Suprapubic skin (tissue), 4 donors: ENCODE measurements at regions not wholly inside any gene's neighbourhood (a gene's known extent, or its start where the extent isn't known, plus 50 kb on each side); places are given as distances from the start of the nearest gene placed in this dataset.

Source experiments
- DNase-seq, 2 donors: peaks; one replicate each; pipeline ENCODE4 v3.0.0-alpha.2; 2019; ENCODE audit warnings: low spot score in 2 of 2
- H3K27ac ChIP-seq: fragments of 200-600 bp; sonication (generic); one replicate; pipeline ENCODE4 v1.5.1; 2019
- H3K27me3 ChIP-seq: fragments of 200-600 bp; sonication (generic); one replicate; pipeline ENCODE4 v1.5.1; 2019
- H3K36me3 ChIP-seq: fragments of 200-600 bp; sonication (generic); one replicate; pipeline ENCODE4 v1.5.1; 2019
- H3K4me1 ChIP-seq: fragments of 200-600 bp; sonication (generic); one replicate; pipeline ENCODE4 v1.5.1; 2019
- H3K4me3 ChIP-seq: fragments of 200-600 bp; sonication (generic); one replicate; pipeline ENCODE4 v1.5.1; 2019; ENCODE audit warnings: mild to moderate bottlenecking
- H3K9me3 ChIP-seq: fragments of 200-600 bp; sonication (generic); one replicate; pipeline ENCODE4 v1.5.1; 2019
- CTCF ChIP-seq, 2 donors: fragments of 200-600 bp in 1 of 2; fragments of 450-650 bp in 1 of 2; sonication (generic) in 1 of 2; IDR thresholded peaks; one replicate each; pipeline ENCODE4 v1.5.1; 2016 to 2019; ENCODE audit warnings: antibody characterized with exemption in 2 of 2, mild to moderate bottlenecking in 1 of 2, moderate library complexity in 1 of 2
- EP300 ChIP-seq: sonication (generic); formaldehyde crosslinking; IDR thresholded peaks from one replicate; pipeline ENCODE4 v1.6.1; 2017; ENCODE audit warnings: antibody characterized with exemption
- POLR2A ChIP-seq, 2 donors: fragments of 450-650 bp; IDR thresholded peaks; one replicate each; pipeline ENCODE4 v1.6.1; 2017; ENCODE audit warnings: antibody characterized with exemption in 2 of 2, mild to moderate bottlenecking in 2 of 2, moderate library complexity in 2 of 2
- POLR2AphosphoS5 ChIP-seq, 3 donors: sonication (generic); formaldehyde crosslinking; IDR thresholded peaks; one replicate each; pipeline ENCODE4 v1.6.1; 2017; ENCODE audit warnings: antibody characterized with exemption in 3 of 3
- WGBS: methylation state at CpG from one replicate; pipeline ENCODE4 v1.1.5; 2018; 5-methylcytosine and 5-hydroxymethylcytosine counted together

- DNase-seq, result no peak
- Histone ChIP-seq H3K36me3 (no peaks in the 10 kb centered on the region), H3K27me3 (no peaks in the 10 kb centered on the region), H3K4me1 (peaks cover 19% of the 10 kb centered on the region), H3K4me3 (no peak overlapping the region), H3K9me3 (no peaks in the 10 kb centered on the region), H3K27ac (no peak overlapping the region)
- WGBS, result 79% methylated on average over 3 of the region's 3 CpGs
- TF ChIP-seq POLR2A (IDR thresholded peaks at IDR 0.05) (no peak), EP300 (no peak)
Observed at GRCh38 chr14:51445001-51445390, 204.9 kb downstream of the TMX1 start.

- Histone ChIP-seq H3K36me3 (no peaks in the 10 kb centered on the region), H3K27me3 (no peaks in the 10 kb centered on the region), H3K27ac (no peak overlapping the region), H3K4me3 (no peak overlapping the region), H3K4me1 (peaks cover 19% of the 10 kb centered on the region), H3K9me3 (no peaks in the 10 kb centered on the region)
- 83% methylated on average over 3 of the region's 3 CpGs for WGBS
- no peak for TF ChIP-seq EP300
- no peak for TF ChIP-seq POLR2AphosphoS5 (IDR thresholded peaks at IDR 0.05)
- no peak for TF ChIP-seq CTCF (IDR thresholded peaks at IDR 0.05)
- TF ChIP-seq POLR2A (IDR thresholded peaks at IDR 0.05), result no peak
- no peak for DNase-seq
Observed at GRCh38 chr14:51446771-51447170, 204.9 kb upstream of the FRMD6 start.

- WGBS, result 100% methylated on average over 4 of the region's 4 CpGs
- Histone ChIP-seq H3K36me3 (no peaks in the 10 kb centered on the region), H3K9me3 (no peaks in the 10 kb centered on the region), H3K4me3 (no peak overlapping the region), H3K27ac (no peak overlapping the region), H3K27me3 (no peaks in the 10 kb centered on the region), H3K4me1 (peaks cover 19% of the 10 kb centered on the region)
- no peak for DNase-seq
- TF ChIP-seq EP300, result no peak
- TF ChIP-seq CTCF (IDR thresholded peaks at IDR 0.05), result no peak
- TF ChIP-seq POLR2AphosphoS5 (IDR thresholded peaks at IDR 0.05), result no peak
- no peak for TF ChIP-seq POLR2A (IDR thresholded peaks at IDR 0.05)
Observed at GRCh38 chr14:51447411-51447810, 204.3 kb upstream of the FRMD6 start.

- H3K4me1 ChIP-seq, result peaks cover 18% of the 10 kb centered on the region
- no peaks in the 10 kb centered on the region for H3K9me3 ChIP-seq
- TF ChIP-seq POLR2AphosphoS5 (IDR thresholded peaks at IDR 0.05), result no peak
- no peak for TF ChIP-seq EP300
- WGBS, result 57% methylated on average over 2 of the region's 2 CpGs
- no peaks in the 10 kb centered on the region for H3K36me3 ChIP-seq
- no peaks in the 10 kb centered on the region for H3K27me3 ChIP-seq
- H3K4me3 ChIP-seq, result no peak overlapping the region
- H3K27ac ChIP-seq, result no peak overlapping the region
- DNase-seq, result no peak
Observed at GRCh38 chr14:51448831-51449670, 202.7 kb upstream of the FRMD6 start.

- no peak for DNase-seq
- Histone ChIP-seq H3K9me3 (no peaks in the 10 kb centered on the region), H3K4me1 (peaks cover 23% of the 10 kb centered on the region), H3K27ac (no peak overlapping the region), H3K36me3 (no peaks in the 10 kb centered on the region), H3K27me3 (no peaks in the 10 kb centered on the region), H3K4me3 (no peak overlapping the region)
- WGBS, result 82% methylated on average over 1 of the region's 1 CpG
- no peak for TF ChIP-seq POLR2A (IDR thresholded peaks at IDR 0.05)
- no peak for TF ChIP-seq POLR2AphosphoS5 (IDR thresholded peaks at IDR 0.05)
- TF ChIP-seq EP300, result no peak
- no peak for TF ChIP-seq CTCF (IDR thresholded peaks at IDR 0.05)
Observed at GRCh38 chr14:51449681-51450080, 202.0 kb upstream of the FRMD6 start.

GRCh38 chr14:51451561-51451960, 200.1 kb upstream of the FRMD6 start:
- no peaks in the 10 kb centered on the region for H3K27me3 ChIP-seq
- H3K9me3 ChIP-seq, result no peaks in the 10 kb centered on the region
- no peak overlapping the region for H3K4me3 ChIP-seq
- DNase-seq, result no peak
- H3K4me1 ChIP-seq, result peaks cover 23% of the 10 kb centered on the region
- 61% methylated on average over 4 of the region's 4 CpGs for WGBS
- no peak for TF ChIP-seq POLR2AphosphoS5 (IDR thresholded peaks at IDR 0.05)
- no peak for TF ChIP-seq EP300
- TF ChIP-seq POLR2A (IDR thresholded peaks at IDR 0.05), result no peak
- TF ChIP-seq CTCF (IDR thresholded peaks at IDR 0.05), result no peak
- H3K36me3 ChIP-seq, result no peaks in the 10 kb centered on the region
- H3K27ac ChIP-seq, result no peak overlapping the region
